Type B pancreatic cell (in vitro differentiated cells): ENCODE measurements at regions not wholly inside any gene's neighbourhood (a gene's known extent, or its start where the extent isn't known, plus 50 kb on each side); places are given as distances from the start of the nearest gene placed in this dataset.

Experiments used
- DNase-seq: peaks from one replicate; pipeline ENCODE4 v3.0.0; 2021; ENCODE audit warnings: mixed read lengths; ENCODE audit not compliant: unreplicated experiment; ENCODE audit errors: extremely low spot score
- H3K27ac Mint-ChIP-seq: 2 replicates; pipeline ENCODE4 v1.8.0; 2021; ENCODE audit warnings: mild to moderate bottlenecking, mixed read lengths
- H3K27me3 Mint-ChIP-seq: 2 replicates; pipeline ENCODE4 v1.8.0; 2021; ENCODE audit warnings: mixed read lengths
- H3K36me3 Mint-ChIP-seq: 2 replicates; pipeline ENCODE4 v1.8.0; 2021; ENCODE audit warnings: mixed read lengths
- H3K4me1 Mint-ChIP-seq: one replicate; pipeline ENCODE4 v1.8.0; 2021; ENCODE audit warnings: mixed read lengths; ENCODE audit not compliant: unreplicated experiment
- H3K4me3 Mint-ChIP-seq: 2 replicates; pipeline ENCODE4 v1.8.0; 2021; ENCODE audit warnings: mild to moderate bottlenecking, mixed read lengths
- H3K9me3 Mint-ChIP-seq: 2 replicates; pipeline ENCODE4 v1.8.0; 2021; ENCODE audit warnings: mixed read lengths
- CTCF ChIP-seq: fragments of 200-600 bp; sonication (generic); conservative IDR thresholded peaks from 2 replicates; pipeline ENCODE4 v1.5.0; 2021; ENCODE audit warnings: antibody characterized with exemption, mild to moderate bottlenecking

DNA sequence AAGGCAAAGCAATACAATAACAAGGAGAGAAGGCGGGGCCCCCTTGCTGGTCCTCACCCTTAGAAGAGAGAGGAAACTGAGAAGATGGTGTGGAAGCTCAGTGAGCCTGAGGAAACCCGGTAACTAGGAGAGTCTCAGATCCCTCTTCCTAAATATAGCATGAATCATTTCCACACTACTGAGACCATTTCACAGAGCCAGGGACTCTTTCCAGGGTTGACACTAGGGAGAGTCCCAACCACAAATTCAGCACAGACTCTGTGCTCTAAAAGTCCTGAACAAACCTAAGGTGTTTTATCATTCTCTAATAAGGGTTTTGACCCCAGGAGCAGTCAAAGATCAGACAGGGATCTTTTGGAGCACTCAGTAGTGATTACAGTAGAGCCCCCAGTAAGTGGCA lies 647.7 kb downstream of the KCNT2 start:
- no peaks in the 10 kb centered on the region for H3K27me3 Mint-ChIP-seq
- H3K36me3 Mint-ChIP-seq, result no peaks in the 10 kb centered on the region
- H3K4me1 Mint-ChIP-seq, result no peaks in the 10 kb centered on the region
- no peaks in the 10 kb centered on the region for H3K9me3 Mint-ChIP-seq
- H3K4me3 Mint-ChIP-seq, result no peak overlapping the region
- H3K27ac Mint-ChIP-seq, result no peak overlapping the region
- DNase-seq, result no peak
- TF ChIP-seq CTCF, result no peak

- Mint-ChIP-seq H3K36me3 (no peaks in the 10 kb centered on the region), H3K27ac (no peak overlapping the region)
Observed at GRCh38 chr1:195958131-195958530, 650.1 kb downstream of the KCNT2 start.

GRCh38 chr1:195956845-195957244 lies 651.4 kb downstream of the KCNT2 start:
- no peaks in the 10 kb centered on the region for H3K4me1 Mint-ChIP-seq
- H3K9me3 Mint-ChIP-seq, result no peaks in the 10 kb centered on the region
- H3K4me3 Mint-ChIP-seq, result no peak overlapping the region
- no peak for TF ChIP-seq CTCF
- no peak overlapping the region for H3K27ac Mint-ChIP-seq
- no peaks in the 10 kb centered on the region for H3K27me3 Mint-ChIP-seq
- no peaks in the 10 kb centered on the region for H3K36me3 Mint-ChIP-seq
- DNase-seq, result no peak

More at GRCh38 chr1:195958131-195958530, 650.1 kb downstream of the KCNT2 start:
- Mint-ChIP-seq H3K27me3 (no peaks in the 10 kb centered on the region), H3K9me3 (no peaks in the 10 kb centered on the region), H3K4me3 (no peak overlapping the region), H3K4me1 (no peaks in the 10 kb centered on the region)
- DNase-seq, result no peak
- TF ChIP-seq CTCF, result no peak

- no peaks in the 10 kb centered on the region for H3K4me1 Mint-ChIP-seq
- no peak overlapping the region for H3K27ac Mint-ChIP-seq
- no peaks in the 10 kb centered on the region for H3K9me3 Mint-ChIP-seq
- H3K4me3 Mint-ChIP-seq, result no peak overlapping the region
- no peaks in the 10 kb centered on the region for H3K27me3 Mint-ChIP-seq
- TF ChIP-seq CTCF, result no peak
- DNase-seq, result no peak
- H3K36me3 Mint-ChIP-seq, result no peaks in the 10 kb centered on the region
Observed at GRCh38 chr1:195954848-195955247, 653.4 kb downstream of the KCNT2 start.

GRCh38 chr1:195951313-195951712 lies 656.9 kb downstream of the KCNT2 start:
- Mint-ChIP-seq H3K36me3 (no peaks in the 10 kb centered on the region), H3K4me3 (no peak overlapping the region), H3K27ac (no peak overlapping the region), H3K4me1 (no peaks in the 10 kb centered on the region), H3K9me3 (peaks cover 4% of the 10 kb centered on the region), H3K27me3 (no peaks in the 10 kb centered on the region)
- no peak for TF ChIP-seq CTCF
- DNase-seq, result no peak
